PFSK-1 (cell line): ENCODE measurements at regions not wholly inside any gene's neighbourhood (a gene's known extent, or its start where the extent isn't known, plus 50 kb on each side); places are given as distances from the start of the nearest gene placed in this dataset.

Source experiments
- FOXP2 ChIP-seq: optimal IDR thresholded peaks from 2 replicates; pipeline ENCODE3; 2011; ENCODE audit warnings: borderline replicate concordance, control low read depth, inconsistent platforms; ENCODE audit not compliant: insufficient read depth; ENCODE audit errors: extremely low read length, extremely low read depth
- POLR2AphosphoS5 ChIP-seq: IDR thresholded peaks from 2 replicates; pipeline ENCODE4 v1.6.1; 2012; ENCODE audit warnings: low read depth, mild to moderate bottlenecking, control low read depth, low read length, moderate library complexity
- SIN3A ChIP-seq: IDR thresholded peaks from 2 replicates; pipeline ENCODE4 v1.6.1; 2012; ENCODE audit warnings: mild to moderate bottlenecking, low read length, moderate library complexity, borderline replicate concordance; ENCODE audit not compliant: insufficient read depth
- TAF1 ChIP-seq: IDR thresholded peaks from 2 replicates; pipeline ENCODE4 v1.6.1; 2012; ENCODE audit warnings: low read length, control low read depth, borderline replicate concordance; ENCODE audit not compliant: insufficient read depth
- TF ChIP-seq, protein P1 (sequence below), 2 experiments: IDR thresholded peaks; 2 replicates each; pipeline versions ENCODE4 v1.6.1 to v1.8.0; 2011 to 2012; ENCODE audit warnings: low read depth in 2 of 2, low read length in 2 of 2, control low read depth in 1 of 2, inconsistent platforms in 1 of 2, mild to moderate bottlenecking in 1 of 2, moderate library complexity in 1 of 2; ENCODE audit not compliant: insufficient read depth in 1 of 2

GRCh38 chr7:17618652-17618974, 320.2 kb downstream of the AHR start:
- TF ChIP-seq SIN3A = no peak
- TF ChIP-seq, protein P1, sequence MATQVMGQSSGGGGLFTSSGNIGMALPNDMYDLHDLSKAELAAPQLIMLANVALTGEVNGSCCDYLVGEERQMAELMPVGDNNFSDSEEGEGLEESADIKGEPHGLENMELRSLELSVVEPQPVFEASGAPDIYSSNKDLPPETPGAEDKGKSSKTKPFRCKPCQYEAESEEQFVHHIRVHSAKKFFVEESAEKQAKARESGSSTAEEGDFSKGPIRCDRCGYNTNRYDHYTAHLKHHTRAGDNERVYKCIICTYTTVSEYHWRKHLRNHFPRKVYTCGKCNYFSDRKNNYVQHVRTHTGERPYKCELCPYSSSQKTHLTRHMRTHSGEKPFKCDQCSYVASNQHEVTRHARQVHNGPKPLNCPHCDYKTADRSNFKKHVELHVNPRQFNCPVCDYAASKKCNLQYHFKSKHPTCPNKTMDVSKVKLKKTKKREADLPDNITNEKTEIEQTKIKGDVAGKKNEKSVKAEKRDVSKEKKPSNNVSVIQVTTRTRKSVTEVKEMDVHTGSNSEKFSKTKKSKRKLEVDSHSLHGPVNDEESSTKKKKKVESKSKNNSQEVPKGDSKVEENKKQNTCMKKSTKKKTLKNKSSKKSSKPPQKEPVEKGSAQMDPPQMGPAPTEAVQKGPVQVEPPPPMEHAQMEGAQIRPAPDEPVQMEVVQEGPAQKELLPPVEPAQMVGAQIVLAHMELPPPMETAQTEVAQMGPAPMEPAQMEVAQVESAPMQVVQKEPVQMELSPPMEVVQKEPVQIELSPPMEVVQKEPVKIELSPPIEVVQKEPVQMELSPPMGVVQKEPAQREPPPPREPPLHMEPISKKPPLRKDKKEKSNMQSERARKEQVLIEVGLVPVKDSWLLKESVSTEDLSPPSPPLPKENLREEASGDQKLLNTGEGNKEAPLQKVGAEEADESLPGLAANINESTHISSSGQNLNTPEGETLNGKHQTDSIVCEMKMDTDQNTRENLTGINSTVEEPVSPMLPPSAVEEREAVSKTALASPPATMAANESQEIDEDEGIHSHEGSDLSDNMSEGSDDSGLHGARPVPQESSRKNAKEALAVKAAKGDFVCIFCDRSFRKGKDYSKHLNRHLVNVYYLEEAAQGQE (IDR thresholded peaks at IDR 0.05; ENCODE audit: insufficient read depth in 1 of 2, low read depth in 2 of 2, low read length in 2 of 2) = no peak

- TF ChIP-seq SIN3A (no peak), POLR2AphosphoS5 (no peak), TAF1 (no peak), FOXP2 (no peak)
- TF ChIP-seq, protein P1 (IDR thresholded peaks at IDR 0.05; ENCODE audit: insufficient read depth in 1 of 2, low read depth in 2 of 2, low read length in 2 of 2) = no peak
These were observed 320.9 kb downstream of the AHR start for GRCh38 chr7:17619196-17619818.

- TF ChIP-seq SIN3A = no peak
- TF ChIP-seq TAF1 = no peak
- no peak for TF ChIP-seq FOXP2
- no peak for TF ChIP-seq POLR2AphosphoS5
These were observed 319.7 kb downstream of the SNX13 start for GRCh38 chr7:17620566-17620965.

- TF ChIP-seq, protein P1 (IDR thresholded peaks at IDR 0.05; ENCODE audit: insufficient read depth in 1 of 2, low read depth in 2 of 2, low read length in 2 of 2) = no peak
- TF ChIP-seq TAF1 = no peak
- no peak for TF ChIP-seq SIN3A
- TF ChIP-seq POLR2AphosphoS5 = no peak
- TF ChIP-seq FOXP2 = no peak
These were observed 317.8 kb downstream of the SNX13 start for GRCh38 chr7:17622451-17622850.

GRCh38 chr7:17623546-17624185, 316.6 kb downstream of the SNX13 start:
- TF ChIP-seq TAF1 (no peak), FOXP2 (no peak), SIN3A (no peak), POLR2AphosphoS5 (no peak)
- TF ChIP-seq, protein P1 (IDR thresholded peaks at IDR 0.05; ENCODE audit: insufficient read depth in 1 of 2, low read depth in 2 of 2, low read length in 2 of 2) = no peak
